PC-9 (cell line): ENCODE measurements at regions not wholly inside any gene's neighbourhood (a gene's known extent, or its start where the extent isn't known, plus 50 kb on each side); places are given as distances from the start of the nearest gene placed in this dataset.

Source experiments
- EZH2 ChIP-seq: fragments of 200-600 bp; sonication (generic); IDR thresholded peaks from 2 replicates; pipeline ENCODE4 v1.8.0; 2017; ENCODE audit warnings: antibody characterized with exemption, low read depth
- TF ChIP-seq, protein P1 (sequence below): fragments of 200-600 bp; sonication (generic); conservative IDR thresholded peaks from 2 replicates; pipeline ENCODE4 v1.6.1; 2017; ENCODE audit warnings: mixed run types, antibody characterized with exemption, mild to moderate bottlenecking, moderate library complexity

GRCh38 chr7:92972441-92972840, 136.1 kb upstream of the CDK6 start:
- TF ChIP-seq, protein P1, sequence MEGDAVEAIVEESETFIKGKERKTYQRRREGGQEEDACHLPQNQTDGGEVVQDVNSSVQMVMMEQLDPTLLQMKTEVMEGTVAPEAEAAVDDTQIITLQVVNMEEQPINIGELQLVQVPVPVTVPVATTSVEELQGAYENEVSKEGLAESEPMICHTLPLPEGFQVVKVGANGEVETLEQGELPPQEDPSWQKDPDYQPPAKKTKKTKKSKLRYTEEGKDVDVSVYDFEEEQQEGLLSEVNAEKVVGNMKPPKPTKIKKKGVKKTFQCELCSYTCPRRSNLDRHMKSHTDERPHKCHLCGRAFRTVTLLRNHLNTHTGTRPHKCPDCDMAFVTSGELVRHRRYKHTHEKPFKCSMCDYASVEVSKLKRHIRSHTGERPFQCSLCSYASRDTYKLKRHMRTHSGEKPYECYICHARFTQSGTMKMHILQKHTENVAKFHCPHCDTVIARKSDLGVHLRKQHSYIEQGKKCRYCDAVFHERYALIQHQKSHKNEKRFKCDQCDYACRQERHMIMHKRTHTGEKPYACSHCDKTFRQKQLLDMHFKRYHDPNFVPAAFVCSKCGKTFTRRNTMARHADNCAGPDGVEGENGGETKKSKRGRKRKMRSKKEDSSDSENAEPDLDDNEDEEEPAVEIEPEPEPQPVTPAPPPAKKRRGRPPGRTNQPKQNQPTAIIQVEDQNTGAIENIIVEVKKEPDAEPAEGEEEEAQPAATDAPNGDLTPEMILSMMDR: no peak
- no peak for TF ChIP-seq EZH2
